BJ (cell line): ENCODE measurements at regions not wholly inside any gene's neighbourhood (a gene's known extent, or its start where the extent isn't known, plus 50 kb on each side); places are given as distances from the start of the nearest gene placed in this dataset.

Experiments
- CTCF ChIA-PET: fragments of 350-600 bp; formaldehyde crosslinking; extraction: SDS; loops from one replicate; lab custom pipeline; 2021; ENCODE audit warnings: antibody characterized with exemption, inconsistent platforms; lab: Yijun Ruan, JAX
- POLR2A ChIA-PET: fragments of 300-600 bp; sonication (Branson Sonifier 250); formaldehyde crosslinking; extraction: SDS; loops from one replicate; lab custom pipeline; 2021; ENCODE audit warnings: antibody characterized with exemption; lab: Charles Lee
- DNase-seq: peaks from one replicate; pipeline ENCODE4 v3.0.0-alpha.2; 2011; ENCODE audit warnings: low read depth
- H3K27me3 ChIP-seq: 2 replicates; pipeline ENCODE4 v1.6.0; 2011; ENCODE audit warnings: low read length; ENCODE audit not compliant: control insufficient read depth, insufficient read depth
- H3K36me3 ChIP-seq: 2 replicates; pipeline ENCODE4 v1.5.1; 2011; ENCODE audit warnings: low read length; ENCODE audit not compliant: control insufficient read depth, insufficient read depth
- H3K4me3 ChIP-seq: 2 replicates; pipeline ENCODE4 v1.5.1; 2011; ENCODE audit warnings: low read depth, mild to moderate bottlenecking, control low read depth, low read length
- TF ChIP-seq, protein P1 (sequence below): IDR thresholded peaks from 2 replicates; pipeline ENCODE4 v1.5.1; 2011; ENCODE audit warnings: low read depth, mild to moderate bottlenecking, control low read depth, inconsistent platforms, low read length, moderate library complexity; ENCODE audit not compliant: insufficient read depth

DNA sequence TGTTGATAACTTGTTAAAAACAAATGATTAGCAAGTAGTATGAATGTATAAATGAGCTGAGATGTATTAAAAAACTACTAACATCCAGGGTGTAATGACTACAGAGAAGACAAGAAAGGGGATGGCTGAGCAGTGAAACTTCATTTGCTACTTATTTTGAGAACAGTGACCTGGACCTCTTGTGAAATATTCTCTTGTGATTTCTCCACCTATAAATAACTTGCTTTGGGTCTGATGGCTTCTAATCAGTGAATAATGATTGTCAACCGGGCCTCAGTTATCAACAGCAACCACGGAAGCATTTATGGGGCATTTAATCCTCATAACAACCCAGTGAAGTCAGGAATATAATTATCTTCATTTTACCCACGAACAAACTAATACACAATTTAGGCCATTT, 154.2 kb upstream of the HAND2 start:
- POLR2A ChIA-PET = no interaction called here
- H3K27me3 ChIP-seq = no peaks in the 10 kb centered on the region
- CTCF ChIA-PET = interaction anchor here (1.1 kb wide), 1 partner anchor 8 kb away, joined by 4 read pairs; no protein-coding TSS in a partner anchor
- no peak for DNase-seq
- H3K4me3 ChIP-seq = no peak overlapping the region
- H3K36me3 ChIP-seq = no peaks in the 10 kb centered on the region
- TF ChIP-seq, protein P1, sequence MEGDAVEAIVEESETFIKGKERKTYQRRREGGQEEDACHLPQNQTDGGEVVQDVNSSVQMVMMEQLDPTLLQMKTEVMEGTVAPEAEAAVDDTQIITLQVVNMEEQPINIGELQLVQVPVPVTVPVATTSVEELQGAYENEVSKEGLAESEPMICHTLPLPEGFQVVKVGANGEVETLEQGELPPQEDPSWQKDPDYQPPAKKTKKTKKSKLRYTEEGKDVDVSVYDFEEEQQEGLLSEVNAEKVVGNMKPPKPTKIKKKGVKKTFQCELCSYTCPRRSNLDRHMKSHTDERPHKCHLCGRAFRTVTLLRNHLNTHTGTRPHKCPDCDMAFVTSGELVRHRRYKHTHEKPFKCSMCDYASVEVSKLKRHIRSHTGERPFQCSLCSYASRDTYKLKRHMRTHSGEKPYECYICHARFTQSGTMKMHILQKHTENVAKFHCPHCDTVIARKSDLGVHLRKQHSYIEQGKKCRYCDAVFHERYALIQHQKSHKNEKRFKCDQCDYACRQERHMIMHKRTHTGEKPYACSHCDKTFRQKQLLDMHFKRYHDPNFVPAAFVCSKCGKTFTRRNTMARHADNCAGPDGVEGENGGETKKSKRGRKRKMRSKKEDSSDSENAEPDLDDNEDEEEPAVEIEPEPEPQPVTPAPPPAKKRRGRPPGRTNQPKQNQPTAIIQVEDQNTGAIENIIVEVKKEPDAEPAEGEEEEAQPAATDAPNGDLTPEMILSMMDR = no peak

DNA sequence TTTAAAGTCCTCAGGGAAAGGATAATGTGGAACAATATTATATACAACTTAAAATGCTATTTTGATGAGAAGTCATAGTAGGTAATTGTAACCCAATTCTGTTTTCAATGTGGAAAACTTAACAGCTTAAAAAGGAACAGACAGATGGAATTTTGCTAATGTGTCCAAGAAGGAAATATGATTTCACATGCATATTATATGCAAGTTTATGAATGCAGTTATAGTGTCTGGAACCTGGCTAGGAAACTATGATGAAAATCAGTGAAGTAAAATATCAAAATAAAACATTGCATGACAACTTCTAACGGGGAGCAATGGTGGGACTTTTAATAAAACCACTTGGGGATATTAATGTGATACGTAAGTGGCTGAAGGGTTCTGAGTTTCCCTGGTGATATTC, 152.6 kb upstream of the HAND2 start:
- CTCF ChIA-PET = interaction anchor here (1.7 kb wide), 1 partner anchor 13 kb away, joined by 3 read pairs; no protein-coding TSS in a partner anchor

DNA sequence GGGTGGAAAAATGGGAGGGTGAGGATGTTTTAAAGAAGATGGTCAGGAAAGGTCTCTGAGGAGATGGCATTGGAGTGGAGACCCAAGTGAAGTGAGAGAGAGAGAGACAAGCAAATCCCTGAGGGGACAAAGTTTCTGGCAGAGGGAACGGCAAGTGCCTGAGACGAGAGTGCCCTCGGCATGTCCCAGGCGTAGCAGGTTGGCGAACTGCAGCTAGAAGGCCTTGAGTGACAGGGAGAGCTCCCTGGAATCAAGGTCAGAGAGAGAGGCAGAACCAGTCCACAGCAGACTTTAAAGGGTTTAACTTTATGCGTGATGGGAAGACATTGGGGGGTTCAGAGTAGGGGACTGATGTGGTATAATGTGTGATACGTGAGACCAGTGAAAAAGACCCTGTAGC, 150.2 kb upstream of the HAND2 start:
- ChIA-PET POLR2A (no interaction called here), CTCF (no interaction called here)

More for the DNA sequence above, 152.6 kb upstream of the HAND2 start:
- TF ChIP-seq, protein P1 = no peak
- no peak overlapping the region for H3K4me3 ChIP-seq
- POLR2A ChIA-PET = no interaction called here
- H3K36me3 ChIP-seq = no peaks in the 10 kb centered on the region
- no peaks in the 10 kb centered on the region for H3K27me3 ChIP-seq
- no peak for DNase-seq

DNA sequence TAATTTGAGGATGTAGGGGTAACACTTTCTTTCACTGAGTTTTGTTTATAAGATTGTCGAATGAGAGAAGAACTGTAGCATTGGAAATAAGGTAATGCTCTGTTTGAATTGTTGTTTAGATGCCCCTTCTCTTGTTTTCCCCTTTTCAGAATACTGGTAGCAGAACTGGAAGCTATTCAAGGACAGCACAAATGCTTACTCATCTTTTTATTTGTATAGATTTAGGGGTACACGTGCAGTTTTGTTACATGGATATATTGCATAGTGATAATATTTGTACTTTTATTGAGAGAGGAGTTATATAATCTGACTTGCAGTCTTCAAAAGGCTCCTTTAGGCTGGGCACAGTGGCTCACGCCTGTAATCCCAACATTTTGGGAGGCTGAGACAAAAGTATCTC, 145.4 kb upstream of the HAND2 start:
- ChIA-PET CTCF (interaction anchor here (1.5 kb wide), 1 partner anchor 9 kb away, joined by 4 read pairs; no protein-coding TSS in a partner anchor), POLR2A (no interaction called here)
- TF ChIP-seq, protein P1 = no peak
- Histone ChIP-seq H3K36me3 (no peaks in the 10 kb centered on the region), H3K27me3 (no peaks in the 10 kb centered on the region), H3K4me3 (no peak overlapping the region)
- DNase-seq = no peak

More for the DNA sequence above, 150.2 kb upstream of the HAND2 start:
- TF ChIP-seq, protein P1 = no peak
- Histone ChIP-seq H3K36me3 (no peaks in the 10 kb centered on the region), H3K4me3 (no peak overlapping the region), H3K27me3 (no peaks in the 10 kb centered on the region)
- no peak for DNase-seq

DNA sequence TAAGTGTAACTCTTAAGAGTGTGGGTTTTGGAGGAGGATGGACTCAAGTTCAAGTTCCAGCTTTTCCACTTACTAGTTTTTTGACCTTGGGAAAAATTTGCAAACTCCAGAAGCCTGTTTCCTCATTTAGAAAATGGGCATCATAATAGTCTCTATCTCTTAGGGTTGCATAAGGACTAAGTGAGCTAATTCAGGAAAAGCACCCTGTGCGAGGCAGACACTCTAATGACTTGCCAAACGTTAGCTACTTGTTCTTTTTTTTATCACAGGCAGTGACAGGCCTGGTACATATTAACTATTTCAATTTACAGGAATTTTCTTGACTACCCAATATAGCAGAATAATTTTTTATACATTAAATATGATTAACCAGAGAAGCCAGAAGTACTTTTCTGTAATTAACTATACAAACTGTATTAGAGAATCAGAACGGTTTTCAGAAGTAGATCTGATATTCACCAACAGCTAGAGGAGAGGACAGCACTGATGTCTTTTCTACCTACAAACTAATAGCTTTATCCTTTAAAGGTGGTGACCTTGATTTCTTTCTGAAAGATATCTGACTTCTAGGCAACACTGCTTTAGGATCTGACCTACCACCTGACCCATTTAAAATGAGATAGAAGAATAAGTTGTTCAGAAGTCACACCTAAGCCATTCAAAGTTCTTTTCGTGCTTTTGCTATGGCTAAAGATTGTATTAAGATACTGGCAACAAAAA, 139.6 kb upstream of the HAND2 start:
- TF ChIP-seq, protein P1 = no peak
- Histone ChIP-seq H3K4me3 (no peak overlapping the region), H3K36me3 (no peaks in the 10 kb centered on the region), H3K27me3 (no peaks in the 10 kb centered on the region)
- CTCF ChIA-PET = interaction anchor here (1.2 to 1.3 kb wide), 2 partner anchors 13 to 16 kb away, joined by 3 read pairs; no protein-coding TSS in a partner anchor
- POLR2A ChIA-PET = no interaction called here
- DNase-seq = no peak
